AG04449 (cell line): ENCODE measurements at regions not wholly inside any gene's neighbourhood (a gene's known extent, or its start where the extent isn't known, plus 50 kb on each side); places are given as distances from the start of the nearest gene placed in this dataset.

Source experiments
- CTCF ChIA-PET: fragments of 350-600 bp; formaldehyde crosslinking; extraction: SDS; loops from one replicate; lab custom pipeline; 2021; ENCODE audit warnings: antibody characterized with exemption; lab: Yijun Ruan, JAX
- POLR2A ChIA-PET: fragments of 400-600, 350-600 bp; formaldehyde crosslinking; extraction: SDS; loops from one replicate; lab custom pipeline; 2020; ENCODE audit warnings: antibody characterized with exemption, inconsistent platforms; lab: Yijun Ruan, JAX
- DNase-seq: peaks from one replicate; pipeline ENCODE4 v3.0.0-alpha.2; 2010; ENCODE audit warnings: low read depth, low spot score
- H3K4me3 ChIP-seq: 2 replicates; pipeline ENCODE4 v1.5.1; 2011; ENCODE audit warnings: low read depth, mild to moderate bottlenecking, control low read depth, low read length
- TF ChIP-seq, protein P1 (sequence below): IDR thresholded peaks from one replicate; pipeline ENCODE4 v1.5.1; 2011; ENCODE audit warnings: mild to moderate bottlenecking, moderate library complexity, low read length, control low read depth, inconsistent platforms; ENCODE audit not compliant: insufficient read depth; ENCODE audit errors: missing control alignments

DNA sequence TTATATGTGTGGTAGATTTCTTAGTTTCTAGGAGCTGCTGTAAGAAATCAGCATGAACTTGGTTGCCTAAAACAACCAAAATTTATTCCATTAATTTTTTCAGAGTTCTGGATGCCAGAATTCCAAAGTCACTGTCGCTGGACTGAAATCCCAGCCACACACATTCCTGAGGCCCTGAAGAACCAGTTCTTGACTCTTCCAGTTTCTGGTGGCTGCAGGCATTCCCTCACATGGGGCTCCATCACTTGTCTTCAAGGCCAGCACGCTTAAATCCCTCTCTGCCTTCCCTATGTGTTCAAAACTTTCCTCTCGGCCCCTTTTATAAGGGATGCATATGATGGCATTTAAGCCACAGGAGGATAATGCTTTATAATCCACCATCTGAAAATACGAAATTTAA is 1237.5 kb upstream of the CDH9 start:
- ChIA-PET POLR2A (no interaction called here), CTCF (no interaction called here)
- no peak for DNase-seq
- no peak overlapping the region for H3K4me3 ChIP-seq
- TF ChIP-seq, protein P1, sequence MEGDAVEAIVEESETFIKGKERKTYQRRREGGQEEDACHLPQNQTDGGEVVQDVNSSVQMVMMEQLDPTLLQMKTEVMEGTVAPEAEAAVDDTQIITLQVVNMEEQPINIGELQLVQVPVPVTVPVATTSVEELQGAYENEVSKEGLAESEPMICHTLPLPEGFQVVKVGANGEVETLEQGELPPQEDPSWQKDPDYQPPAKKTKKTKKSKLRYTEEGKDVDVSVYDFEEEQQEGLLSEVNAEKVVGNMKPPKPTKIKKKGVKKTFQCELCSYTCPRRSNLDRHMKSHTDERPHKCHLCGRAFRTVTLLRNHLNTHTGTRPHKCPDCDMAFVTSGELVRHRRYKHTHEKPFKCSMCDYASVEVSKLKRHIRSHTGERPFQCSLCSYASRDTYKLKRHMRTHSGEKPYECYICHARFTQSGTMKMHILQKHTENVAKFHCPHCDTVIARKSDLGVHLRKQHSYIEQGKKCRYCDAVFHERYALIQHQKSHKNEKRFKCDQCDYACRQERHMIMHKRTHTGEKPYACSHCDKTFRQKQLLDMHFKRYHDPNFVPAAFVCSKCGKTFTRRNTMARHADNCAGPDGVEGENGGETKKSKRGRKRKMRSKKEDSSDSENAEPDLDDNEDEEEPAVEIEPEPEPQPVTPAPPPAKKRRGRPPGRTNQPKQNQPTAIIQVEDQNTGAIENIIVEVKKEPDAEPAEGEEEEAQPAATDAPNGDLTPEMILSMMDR: no peak

DNA sequence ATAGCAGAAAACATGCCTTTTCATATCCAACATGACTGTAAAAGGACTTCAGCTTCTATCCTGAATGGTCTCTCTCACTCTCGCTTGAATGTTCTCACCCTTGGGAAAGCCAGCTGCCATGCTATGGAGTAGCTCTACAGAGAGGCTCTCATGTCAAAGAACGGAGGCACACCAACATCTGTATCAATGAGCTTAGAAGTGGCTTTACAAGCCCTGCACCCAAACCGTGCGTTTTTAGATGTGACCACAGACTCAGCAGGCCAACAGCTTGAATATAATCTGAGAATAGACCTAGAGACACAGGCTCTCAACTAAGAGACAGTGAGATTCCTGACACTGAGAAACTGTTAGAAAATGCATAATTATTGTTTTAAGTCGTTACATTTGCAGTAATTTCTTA is 1231.6 kb upstream of the CDH9 start:
- DNase-seq: no peak
- CTCF ChIA-PET: no interaction called here
- no peak overlapping the region for H3K4me3 ChIP-seq
- TF ChIP-seq, protein P1: no peak
- POLR2A ChIA-PET: no interaction called here

DNA sequence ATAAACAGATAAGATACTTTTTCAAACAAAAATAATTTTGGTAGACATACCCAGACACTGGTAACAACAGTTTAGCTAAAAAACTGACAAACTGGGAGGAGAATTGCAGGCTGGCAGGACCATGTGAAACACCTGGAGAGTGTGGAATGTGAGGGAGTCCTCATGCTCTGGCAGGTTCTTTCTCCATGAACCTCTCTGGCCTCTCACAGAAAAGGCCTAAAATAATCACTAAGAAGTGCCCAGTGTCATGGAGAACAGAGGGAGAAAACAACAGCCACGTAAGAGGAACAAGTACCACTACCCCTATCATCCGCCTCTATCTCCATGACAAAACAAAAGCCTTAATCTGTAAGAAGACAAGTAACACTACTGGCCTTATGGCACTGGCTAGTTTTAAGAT is 1227.5 kb upstream of the CDH9 start:
- CTCF ChIA-PET: no interaction called here
- no peak for DNase-seq
- H3K4me3 ChIP-seq: no peak overlapping the region
- POLR2A ChIA-PET: no interaction called here
- TF ChIP-seq, protein P1: no peak

DNA sequence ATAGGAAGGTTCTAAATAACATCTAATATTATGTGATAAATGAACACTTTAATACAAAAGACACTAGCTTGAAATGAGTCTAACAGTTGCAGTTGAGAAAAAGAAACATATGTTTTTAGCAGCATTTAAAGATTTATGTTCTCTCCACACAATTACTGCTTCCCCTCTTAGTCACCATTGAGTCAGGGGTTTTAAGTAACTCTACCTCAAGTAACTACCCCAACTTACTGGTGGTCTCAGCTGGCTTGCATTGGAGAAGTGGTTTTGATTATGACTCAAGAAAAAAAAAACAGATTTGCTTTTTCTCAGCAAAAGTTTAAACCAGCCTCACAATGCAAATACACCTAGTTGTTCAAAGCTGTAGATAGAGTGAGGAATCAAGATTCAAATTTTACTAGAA is 1216.5 kb upstream of the CDH9 start:
- ChIA-PET POLR2A (no interaction called here), CTCF (no interaction called here)
- no peak for DNase-seq
- H3K4me3 ChIP-seq: no peak overlapping the region
- TF ChIP-seq, protein P1: no peak

DNA sequence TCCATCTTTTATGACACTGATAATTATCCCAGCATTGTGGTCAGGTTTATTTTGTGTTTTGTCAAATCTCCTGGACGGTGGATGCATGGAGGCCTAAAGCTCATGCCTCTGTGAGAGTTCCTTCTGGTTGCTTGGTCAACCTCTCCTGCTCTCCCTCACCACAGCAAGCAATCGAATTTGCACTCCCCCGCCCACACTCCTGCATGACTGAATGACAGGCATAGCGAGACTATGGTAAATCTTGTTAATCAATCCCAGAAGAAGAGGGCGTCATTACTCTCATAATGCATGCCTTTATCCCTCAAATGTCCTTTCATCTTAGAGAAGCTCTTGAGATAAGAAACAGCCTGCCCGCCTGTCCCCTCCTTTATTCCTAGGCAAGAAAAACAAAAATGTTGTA is 1215.0 kb upstream of the CDH9 start:
- H3K4me3 ChIP-seq: no peak overlapping the region
- POLR2A ChIA-PET: no interaction called here
- CTCF ChIA-PET: no interaction called here

DNA sequence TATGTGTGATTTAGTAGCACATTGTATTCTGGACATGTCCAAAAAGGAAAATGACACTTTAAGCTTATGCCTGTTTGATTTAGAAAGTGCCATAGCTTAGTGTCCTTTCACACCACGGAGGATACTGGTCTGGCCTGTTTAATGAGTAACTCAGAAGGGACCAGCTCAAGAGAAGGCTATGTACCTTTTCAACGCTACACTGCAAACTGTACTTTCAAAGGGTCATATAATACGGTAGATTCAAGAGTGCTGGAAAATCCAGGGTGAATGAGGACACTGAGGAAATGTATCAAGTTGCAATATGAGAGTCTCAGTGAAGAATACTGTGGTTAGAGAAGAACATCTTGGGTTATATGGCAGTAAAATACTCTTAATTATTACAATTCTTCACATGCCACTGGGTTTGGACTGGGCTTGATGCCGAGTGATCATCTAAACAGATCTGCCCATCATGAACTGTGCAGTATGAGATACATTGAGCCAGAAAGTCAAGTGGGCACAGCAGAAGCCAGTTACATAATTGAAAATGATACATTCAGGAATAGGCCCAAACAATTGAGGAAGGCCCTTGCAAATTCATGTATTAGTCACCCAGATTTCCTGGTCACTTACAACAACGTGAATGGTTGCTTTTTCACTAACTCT is 1211.5 kb upstream of the CDH9 start:
- DNase-seq: no peak
- TF ChIP-seq, protein P1: no peak
- H3K4me3 ChIP-seq: no peak overlapping the region
- CTCF ChIA-PET: no interaction called here
- POLR2A ChIA-PET: no interaction called here

More for the DNA sequence above, 1215.0 kb upstream of the CDH9 start:
- TF ChIP-seq, protein P1: no peak
- DNase-seq: no peak
